Right ventricle myocardium superior (tissue), 1 donor: ENCODE measurements at regions not wholly inside any gene's neighbourhood (a gene's known extent, or its start where the extent isn't known, plus 50 kb on each side); places are given as distances from the start of the nearest gene placed in this dataset.
"Not testable (repeated sequence)": the region's sequence is repeated elsewhere in the genome, so short reads cannot be mapped to it uniquely, and the experiment has no call there.

Source experiments
- ATAC-seq: fragments of 200-7000 bp; cut with Tn5 transposase; one replicate; pipeline ENCODE4 v1.9.1; 2020; ENCODE audit warnings: mild to moderate bottlenecking; ENCODE audit not compliant: poor library complexity
- DNase-seq: peaks from one replicate; pipeline ENCODE4 v3.0.0-alpha.2; 2020
- intact Hi-C: fragments of 100-400 bp; cut with DNase I; formaldehyde crosslinking; loops from one replicate; pipeline ENCODE4 v1.11.2; 2022
- donor health status: DM: no; HTN: yes; CAD: no; lungs with severe emphysema.

DNA sequence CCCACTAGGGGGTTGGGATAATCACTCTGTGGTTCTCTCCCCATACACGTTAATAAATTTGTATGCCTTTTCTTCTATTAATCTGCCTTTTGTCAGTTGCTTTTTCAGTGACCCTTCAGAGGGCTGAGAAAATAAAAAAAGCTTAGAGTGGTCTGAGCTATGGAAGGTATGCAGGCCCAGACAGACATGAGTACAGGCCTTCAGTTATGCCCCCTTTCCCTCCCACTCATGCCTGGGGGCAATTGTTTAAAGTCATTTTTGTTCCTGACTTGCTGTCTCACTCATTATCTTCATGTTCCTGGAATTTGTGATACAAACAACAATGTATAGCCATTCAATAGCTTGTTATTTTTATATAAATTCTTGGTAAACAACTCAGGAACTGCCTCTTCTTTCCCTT lies 170.8 kb downstream of the AKR1D1 start:
- ATAC-seq = no peak
- intact Hi-C loops = no loop called here

GRCh38 chr7:138247568-138248333 lies 171.5 kb downstream of the AKR1D1 start:
- DNase-seq = no peak
- no peak for ATAC-seq
- intact Hi-C loops = no loop called here

More for the DNA sequence above, 170.8 kb downstream of the AKR1D1 start:
- DNase-seq = no peak

DNA sequence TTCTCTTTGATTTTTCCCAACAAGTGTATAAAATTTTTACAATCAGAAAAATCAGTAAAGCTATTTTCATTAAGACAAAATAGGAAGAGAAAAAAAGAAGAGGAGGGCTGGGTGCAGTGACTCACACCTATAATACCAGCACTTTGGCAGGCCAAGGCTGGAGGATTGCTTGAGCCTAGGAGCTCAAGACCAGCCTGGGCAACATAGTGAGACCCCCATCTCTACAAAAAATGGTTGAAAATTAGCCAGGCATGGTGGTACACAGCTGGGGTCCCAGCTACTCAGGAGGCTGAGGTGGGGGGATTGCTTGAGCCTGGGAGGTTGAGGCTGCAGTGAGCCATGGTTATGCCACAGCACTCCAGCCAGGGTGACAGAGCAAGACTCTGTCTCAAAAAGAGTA lies 172.3 kb downstream of the AKR1D1 start:
- no peak for DNase-seq
- no peak for ATAC-seq
- intact Hi-C loops = no loop called here

- no peak for DNase-seq
- no peak for ATAC-seq
- intact Hi-C loops = no loop called here
Measured at GRCh38 chr7:138249975-138250374, 173.7 kb downstream of the AKR1D1 start.

- intact Hi-C loops, ATAC-seq, DNase-seq: not testable (repeated sequence)
Measured at GRCh38 chr7:138252666-138253065, 176.4 kb downstream of the AKR1D1 start.

- no peak for ATAC-seq
- intact Hi-C loops = no loop called here
Measured at GRCh38 chr7:138254444-138254843, 178.2 kb downstream of the AKR1D1 start.

DNA sequence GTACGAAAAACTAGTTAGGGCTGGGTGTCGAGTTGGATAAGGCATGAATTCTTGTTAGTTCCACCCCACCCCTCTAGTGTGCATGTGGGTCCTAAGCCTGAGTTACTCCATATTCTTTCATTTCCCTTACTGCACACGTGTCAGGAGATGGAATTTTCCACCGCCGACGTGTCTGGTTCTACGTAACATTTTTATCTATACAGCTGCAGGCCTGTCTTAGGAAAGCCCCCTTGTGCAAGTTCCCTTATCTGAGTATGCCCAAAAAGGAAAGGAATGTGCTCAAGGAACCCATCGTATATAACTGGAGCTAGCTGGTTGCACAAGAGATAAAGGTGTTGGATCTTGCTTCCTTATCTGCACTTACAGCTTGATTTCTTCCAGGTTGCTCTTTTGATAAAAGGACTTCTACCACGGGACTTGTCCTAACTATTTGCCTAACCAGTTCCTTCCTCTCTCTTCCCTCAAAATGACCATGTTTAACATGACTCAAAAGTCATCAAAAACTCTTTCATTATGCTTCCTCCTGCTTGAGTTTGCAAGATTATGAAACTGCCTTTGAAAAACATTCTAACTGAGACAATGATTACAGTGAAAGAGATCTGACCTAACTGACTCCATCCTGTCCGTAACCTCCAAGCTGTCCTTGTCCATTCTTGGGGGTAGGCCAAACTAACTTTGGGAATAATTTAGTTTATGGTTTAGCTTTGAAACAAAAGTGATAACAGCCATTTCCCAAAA lies 181.4 kb downstream of the AKR1D1 start:
- intact Hi-C loops = no loop called here
- ATAC-seq (no peak), DNase-seq (no peak)

More at GRCh38 chr7:138254444-138254843, 178.2 kb downstream of the AKR1D1 start:
- DNase-seq = no peak

DNA sequence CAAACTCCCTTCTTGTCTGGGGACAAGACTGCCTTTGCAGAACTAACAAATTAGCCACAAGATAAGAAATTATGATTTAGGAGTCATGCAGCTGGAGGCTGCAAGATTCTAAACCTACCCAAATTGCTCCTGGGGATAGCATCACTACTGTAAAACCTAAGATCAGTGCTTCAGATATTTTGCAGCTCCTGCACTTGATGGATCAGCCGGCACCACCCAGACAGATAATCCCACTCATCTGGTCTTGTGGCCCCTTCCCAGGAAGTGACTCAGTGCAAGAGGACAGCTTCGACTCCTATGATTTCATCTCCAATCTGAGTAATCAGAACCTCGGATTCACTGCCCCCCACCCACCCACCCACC lies 181.9 kb downstream of the AKR1D1 start:
- DNase-seq (no peak), ATAC-seq (no peak)
- intact Hi-C loops = no loop called here

DNA sequence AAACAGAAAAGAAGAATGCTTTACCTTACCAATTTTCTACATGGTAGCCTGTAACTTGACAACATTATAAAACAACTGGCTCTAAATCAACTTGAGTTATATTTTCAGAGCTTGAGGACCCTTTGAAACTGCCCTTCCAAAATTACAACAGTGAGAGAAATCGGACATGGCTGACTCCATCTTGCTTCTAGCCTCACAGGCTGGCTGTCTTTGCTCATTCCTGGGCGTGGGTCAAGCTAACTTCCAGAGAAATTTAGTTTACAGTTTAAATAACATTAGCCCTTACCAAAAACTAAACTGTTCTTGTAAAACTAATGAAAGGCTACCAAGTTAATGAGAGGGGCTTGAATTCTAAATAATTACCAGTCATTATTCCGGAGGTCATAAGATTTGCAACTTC lies 183.4 kb downstream of the AKR1D1 start:
- DNase-seq (no peak), ATAC-seq (no peak)
- intact Hi-C loops = no loop called here

DNA sequence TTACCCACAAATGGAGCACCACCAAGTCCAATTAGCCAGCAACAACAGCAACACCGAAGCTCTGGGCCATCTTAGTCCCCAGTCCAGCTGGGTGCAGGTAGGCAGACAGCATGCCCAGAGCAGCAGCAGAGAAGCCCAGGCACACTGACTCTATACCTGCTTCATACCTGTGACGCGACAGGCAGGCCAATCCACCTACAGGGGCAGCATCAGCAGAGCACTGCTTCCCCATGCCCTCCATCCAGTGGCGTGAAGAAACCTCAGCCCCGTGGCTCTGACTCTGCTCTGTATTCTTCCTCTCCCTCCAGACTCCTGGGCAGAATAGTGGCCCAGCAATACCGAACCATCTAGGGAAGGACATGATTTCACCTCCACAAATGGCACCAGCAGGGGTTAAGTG lies 191.7 kb downstream of the AKR1D1 start:
- no peak for ATAC-seq
- no peak for DNase-seq
- intact Hi-C loops = no loop called here

- intact Hi-C loops = no loop called here
- no peak for ATAC-seq
- DNase-seq = no peak
Measured at GRCh38 chr7:138276891-138277290, 183.2 kb upstream of the TRIM24 start.

DNA sequence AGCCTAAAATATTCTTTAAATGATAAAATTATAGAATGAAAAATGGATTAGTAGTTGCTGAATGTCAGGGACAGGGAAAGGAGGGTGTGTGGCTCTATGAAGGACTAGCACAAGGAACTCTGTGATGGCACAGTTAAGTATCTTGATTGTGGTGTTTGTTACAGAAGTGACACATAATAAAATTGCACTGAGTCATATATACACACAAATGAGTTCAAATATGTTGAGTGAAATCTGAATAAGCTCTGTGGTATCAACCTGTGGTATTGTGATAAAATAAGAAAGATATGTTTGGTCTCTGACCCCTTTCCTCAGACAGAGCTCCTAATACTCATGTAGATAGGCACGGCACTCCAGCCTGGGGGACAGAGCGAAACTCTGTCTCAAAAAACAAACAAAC lies 181.5 kb upstream of the TRIM24 start:
- no peak for ATAC-seq
- no peak for DNase-seq
- intact Hi-C loops = no loop called here

GRCh38 chr7:138282997-138283396 lies 177.1 kb upstream of the TRIM24 start:
- intact Hi-C loops = no loop called here
- DNase-seq (no peak), ATAC-seq (no peak)

DNA sequence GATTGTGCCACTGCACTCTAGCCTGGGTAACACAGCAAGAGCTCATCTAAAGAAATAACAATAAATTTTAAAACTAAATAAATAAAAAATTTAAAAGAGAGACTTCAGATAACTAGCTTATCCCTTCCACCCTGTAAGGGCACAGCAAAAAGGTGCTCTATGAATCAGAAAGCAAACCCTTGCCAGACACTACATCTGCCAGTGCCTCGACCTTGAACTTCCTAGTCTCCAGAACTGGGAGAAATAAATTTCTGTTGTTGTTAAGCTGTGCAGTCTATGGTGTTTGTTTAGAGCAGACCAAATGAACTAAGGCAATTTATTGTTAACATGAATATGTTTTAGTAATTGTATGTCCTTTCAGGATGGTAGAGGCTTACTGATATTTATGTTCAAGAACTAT lies 174.9 kb upstream of the TRIM24 start:
- no peak for ATAC-seq
- intact Hi-C loops = no loop called here

DNA sequence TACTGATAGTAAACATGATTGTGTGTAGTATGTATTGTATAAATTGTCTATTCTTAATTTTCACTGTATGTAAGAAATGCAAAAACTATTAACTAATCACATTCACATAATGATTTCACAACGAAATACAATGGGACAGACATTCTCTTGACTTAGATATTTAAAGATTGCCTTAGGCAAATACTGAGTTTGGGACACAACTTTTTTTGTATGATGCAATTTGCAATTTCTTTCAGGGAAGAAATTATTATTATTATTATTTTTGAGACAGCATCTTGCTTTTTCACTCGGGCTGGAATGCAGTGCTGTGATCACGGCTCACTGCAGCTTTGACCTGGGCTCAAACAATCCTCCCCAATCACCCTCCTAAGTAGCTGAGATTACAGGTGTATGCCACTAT lies 173.2 kb upstream of the TRIM24 start:
- intact Hi-C loops = no loop called here
- ATAC-seq = no peak
- DNase-seq = no peak

More for the DNA sequence above, 174.9 kb upstream of the TRIM24 start:
- no peak for DNase-seq

DNA sequence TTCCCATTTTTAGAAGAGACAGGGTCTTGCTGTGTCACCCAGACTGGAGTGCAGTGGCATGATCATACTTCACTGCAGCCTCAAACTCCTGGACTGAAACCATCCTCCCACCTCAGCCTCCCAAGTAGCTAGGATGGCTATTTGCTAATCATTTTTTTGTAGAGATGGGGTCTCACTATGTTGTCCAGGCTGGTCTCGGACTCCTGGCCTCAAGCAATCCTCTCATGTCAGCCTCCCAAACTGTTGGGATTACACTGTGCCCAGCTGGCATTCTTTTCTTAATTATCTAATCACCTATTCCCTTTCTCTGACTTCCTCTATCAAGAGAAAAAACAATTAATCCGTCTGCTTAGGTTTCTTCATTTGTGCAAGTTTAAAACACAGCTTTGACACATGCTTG lies 172.5 kb upstream of the TRIM24 start:
- no peak for ATAC-seq

GRCh38 chr7:138289082-138289481 lies 171.0 kb upstream of the TRIM24 start:
- no peak for ATAC-seq
- no peak for DNase-seq
- intact Hi-C loops = no loop called here

More for the DNA sequence above, 172.5 kb upstream of the TRIM24 start:
- intact Hi-C loops = no loop called here
- DNase-seq = no peak

DNA sequence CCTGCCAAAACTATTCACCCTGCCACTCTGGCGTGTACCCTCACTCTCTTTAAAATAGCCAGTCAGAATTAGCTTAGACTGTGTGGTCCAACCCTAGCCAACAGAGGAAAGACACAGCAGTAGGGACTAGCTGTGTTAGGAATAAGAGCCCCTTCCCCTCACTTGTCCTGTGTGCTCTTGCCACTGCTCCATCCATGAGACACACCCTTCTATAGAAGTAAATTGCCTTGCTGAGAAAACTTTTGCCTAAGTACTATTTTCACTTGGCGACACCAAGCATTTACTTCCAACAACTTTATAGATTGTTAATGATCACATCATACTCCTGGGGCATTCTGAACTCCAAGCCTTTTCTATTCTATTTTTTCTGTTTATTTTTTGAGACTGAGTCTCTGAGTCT lies 170.2 kb upstream of the TRIM24 start:
- intact Hi-C loops = no loop called here
- DNase-seq (no peak), ATAC-seq (no peak)

- ATAC-seq (no peak), DNase-seq (no peak)
- intact Hi-C loops = no loop called here
Measured at GRCh38 chr7:138292951-138293350, 167.1 kb upstream of the TRIM24 start.

DNA sequence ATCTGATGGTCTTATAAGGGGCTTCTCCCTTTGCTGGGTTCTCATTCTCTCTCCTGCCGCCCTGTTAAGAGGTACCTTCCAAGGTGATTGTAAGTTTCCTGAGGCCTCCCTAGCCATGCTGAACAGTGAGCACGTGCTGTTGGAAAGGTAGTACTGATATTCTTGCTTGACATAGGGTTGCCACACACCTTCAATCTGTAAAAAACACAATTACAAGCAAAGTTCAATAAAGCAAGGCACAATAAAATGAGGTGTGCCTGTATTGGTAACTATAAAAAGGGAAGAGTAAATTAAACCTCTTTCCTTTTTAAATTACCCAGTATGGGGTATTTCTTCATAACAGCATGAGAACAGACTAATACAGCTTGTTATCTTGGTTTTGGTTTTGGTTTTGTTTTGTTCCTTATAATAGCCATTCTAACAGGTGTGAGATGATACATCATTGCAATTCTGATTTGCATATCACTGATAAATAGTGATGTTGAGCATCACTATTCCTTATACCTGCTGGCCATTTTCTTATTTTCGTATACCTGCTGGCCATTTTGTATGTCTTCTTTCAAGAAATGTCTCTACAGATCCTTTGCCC lies 164.9 kb upstream of the TRIM24 start:
- ATAC-seq (no peak), DNase-seq (no peak)
- intact Hi-C loops = no loop called here
